ENCODE measurements at regions not wholly inside any gene's neighbourhood (a gene's known extent, or its start where the extent isn't known, plus 50 kb on each side); places are given as distances from the start of the nearest gene placed in this dataset.
"Not testable (repeated sequence)": the region's sequence is repeated elsewhere in the genome, so short reads cannot be mapped to it uniquely, and the experiment has no call there.

- no peak for DNase-seq (ENCODE audit: low spot score)
- intact Hi-C loops (cut with DNase I), result no loop called here
Observed at GRCh38 chr18:42363446-42364441, 408.7 kb downstream of the PIK3C3 start.

- intact Hi-C loops (cut with DNase I), result no loop called here
- no peak for DNase-seq (ENCODE audit: low spot score)
Observed at GRCh38 chr18:42364766-42365165, 409.7 kb downstream of the PIK3C3 start.

- intact Hi-C loops (cut with DNase I), result no loop called here
- DNase-seq (ENCODE audit: low spot score), result no peak
Observed at GRCh38 chr18:42365591-42365990, 410.6 kb downstream of the PIK3C3 start.

GRCh38 chr18:42373584-42373983 is 418.6 kb downstream of the PIK3C3 start:
- DNase-seq (ENCODE audit: low spot score), result no peak
- intact Hi-C loops (cut with DNase I), result no loop called here

GRCh38 chr18:42374961-42375360 is 419.9 kb downstream of the PIK3C3 start:
- intact Hi-C loops (cut with DNase I), result no loop called here
- no peak for DNase-seq (ENCODE audit: low spot score)

GRCh38 chr18:42378854-42379253 is 423.8 kb downstream of the PIK3C3 start:
- intact Hi-C loops (cut with DNase I); DNase-seq (ENCODE audit: low spot score): not testable (repeated sequence)

GRCh38 chr18:42381236-42381635 is 426.2 kb downstream of the PIK3C3 start:
- intact Hi-C loops (cut with DNase I), result not testable (repeated sequence)
- DNase-seq (ENCODE audit: low spot score), result peak; percentile 71

GRCh38 chr18:42392416-42392815 is 437.4 kb downstream of the PIK3C3 start:
- intact Hi-C loops (cut with DNase I), result no loop called here
- no peak for DNase-seq (ENCODE audit: low spot score)

GRCh38 chr18:42392926-42393325 is 437.9 kb downstream of the PIK3C3 start:
- no peak for DNase-seq (ENCODE audit: low spot score)
- intact Hi-C loops (cut with DNase I), result no loop called here

- DNase-seq (ENCODE audit: low spot score), result no peak
- intact Hi-C loops (cut with DNase I), result no loop called here
Observed at GRCh38 chr18:42394238-42394637, 439.2 kb downstream of the PIK3C3 start.

GRCh38 chr18:42401131-42401673 is 446.2 kb downstream of the PIK3C3 start:
- no peak for DNase-seq (ENCODE audit: low spot score)
- intact Hi-C loops (cut with DNase I), result no loop called here

GRCh38 chr18:42404151-42404550 is 449.1 kb downstream of the PIK3C3 start:
- no peak for DNase-seq (ENCODE audit: low spot score)
- intact Hi-C loops (cut with DNase I), result no loop called here

GRCh38 chr18:42409005-42409404 is 454.0 kb downstream of the PIK3C3 start:
- DNase-seq (ENCODE audit: low spot score), result no peak
- intact Hi-C loops (cut with DNase I), result no loop called here

- intact Hi-C loops (cut with DNase I), result no loop called here
- no peak for DNase-seq (ENCODE audit: low spot score)
Observed at GRCh38 chr18:42412281-42412680, 457.2 kb downstream of the PIK3C3 start.

GRCh38 chr18:42412896-42413295 is 457.9 kb downstream of the PIK3C3 start:
- intact Hi-C loops (cut with DNase I), result no loop called here
- no peak for DNase-seq (ENCODE audit: low spot score)

- DNase-seq (ENCODE audit: low spot score), result no peak
- intact Hi-C loops (cut with DNase I), result no loop called here
Observed at GRCh38 chr18:42413870-42414269, 458.8 kb downstream of the PIK3C3 start.

GRCh38 chr18:42414756-42415454 is 459.9 kb downstream of the PIK3C3 start:
- DNase-seq (ENCODE audit: low spot score), result no peak
- intact Hi-C loops (cut with DNase I), result no loop called here

GRCh38 chr18:42417189-42417588 is 462.2 kb downstream of the PIK3C3 start:
- DNase-seq (ENCODE audit: low spot score), result no peak
- intact Hi-C loops (cut with DNase I), result no loop called here

GRCh38 chr18:42418121-42418520 is 463.1 kb downstream of the PIK3C3 start:
- intact Hi-C loops (cut with DNase I), result no loop called here

GRCh38 chr18:42425025-42425424 is 470.0 kb downstream of the PIK3C3 start:
- intact Hi-C loops (cut with DNase I), result no loop called here
- DNase-seq (ENCODE audit: low spot score), result no peak

More at GRCh38 chr18:42418121-42418520, 463.1 kb downstream of the PIK3C3 start:
- no peak for DNase-seq (ENCODE audit: low spot score)

All from cardiac septum (tissue), 1 donor.